Hepatic stellate cell (primary cell): ENCODE measurements at regions not wholly inside any gene's neighbourhood (a gene's known extent, or its start where the extent isn't known, plus 50 kb on each side); places are given as distances from the start of the nearest gene placed in this dataset.
A peak's percentile ranks its signal among the peaks of the same experiment; 100 is the strongest.
"Not testable (repeated sequence)": the region's sequence is repeated elsewhere in the genome, so short reads cannot be mapped to it uniquely, and the experiment has no call there.

Experiments used
- DNase-seq: peaks from one replicate; pipeline ENCODE4 v3.0.0; 2011; ENCODE audit warnings: low spot score

DNA sequence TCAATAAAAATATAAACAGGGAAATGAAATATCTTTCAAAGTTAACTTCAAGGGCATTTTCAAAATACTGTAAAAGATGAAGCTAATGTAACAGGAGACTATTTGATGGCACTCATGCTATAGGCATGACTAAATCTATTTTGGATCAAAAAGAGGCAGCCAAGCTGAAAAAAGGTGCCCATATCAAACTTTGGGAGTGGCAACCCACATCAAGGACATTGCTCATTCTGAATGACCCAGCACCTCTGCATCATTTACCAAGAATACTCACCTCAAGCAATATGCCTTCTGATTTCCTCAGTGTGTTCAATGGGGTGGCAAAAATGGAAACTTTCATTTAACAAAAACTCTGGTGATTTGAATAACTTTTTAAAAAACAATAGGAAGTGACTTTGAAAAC is 853.3 kb downstream of the TLE1 start:
- DNase-seq: no peak

DNA sequence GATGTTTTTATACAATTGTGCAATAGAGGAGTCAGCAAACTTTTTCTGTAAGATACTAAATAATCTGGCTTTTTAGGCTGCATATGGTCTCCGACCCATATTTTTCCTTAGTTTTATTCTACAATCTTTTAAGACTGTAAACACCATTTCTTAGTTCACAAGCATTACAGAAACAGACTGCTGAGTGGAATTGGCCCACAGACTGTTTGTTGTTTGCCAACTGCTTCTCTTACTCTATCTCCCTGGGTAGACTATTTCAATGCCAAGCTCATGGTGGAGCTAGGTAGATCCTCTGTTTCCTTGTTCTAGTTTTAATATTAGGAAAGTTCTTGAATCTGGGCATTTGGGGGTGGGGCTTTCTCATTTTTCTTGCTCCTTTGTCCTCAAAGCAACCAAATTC is 857.6 kb downstream of the TLE1 start:
- DNase-seq: no peak

DNA sequence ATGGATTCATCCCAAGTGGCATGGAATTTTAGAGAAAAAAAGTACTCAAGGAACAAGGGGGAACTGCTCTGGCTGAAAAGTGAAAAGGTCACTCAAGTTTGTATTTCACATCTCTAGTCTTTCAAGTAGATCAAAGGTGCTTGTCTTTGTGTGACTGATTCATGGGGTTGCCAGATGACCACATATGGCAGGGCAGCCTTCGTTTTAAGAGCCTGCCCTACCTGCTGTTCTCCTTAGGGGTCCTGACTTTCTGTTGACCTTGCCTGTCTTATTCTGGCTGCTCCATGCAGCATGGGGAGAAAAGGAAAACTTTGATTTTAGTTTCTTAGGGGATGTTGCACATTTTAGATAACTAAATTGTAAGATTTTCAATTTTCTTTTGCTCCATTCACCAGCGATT is 877.7 kb downstream of the TLE1 start:
- DNase-seq: no peak

GRCh38 chr9:80811003-80811402 is 878.3 kb downstream of the TLE1 start:
- DNase-seq: peak; percentile 9

- DNase-seq: no peak
Measured at GRCh38 chr9:80806671-80807070, 882.7 kb downstream of the TLE1 start.

DNA sequence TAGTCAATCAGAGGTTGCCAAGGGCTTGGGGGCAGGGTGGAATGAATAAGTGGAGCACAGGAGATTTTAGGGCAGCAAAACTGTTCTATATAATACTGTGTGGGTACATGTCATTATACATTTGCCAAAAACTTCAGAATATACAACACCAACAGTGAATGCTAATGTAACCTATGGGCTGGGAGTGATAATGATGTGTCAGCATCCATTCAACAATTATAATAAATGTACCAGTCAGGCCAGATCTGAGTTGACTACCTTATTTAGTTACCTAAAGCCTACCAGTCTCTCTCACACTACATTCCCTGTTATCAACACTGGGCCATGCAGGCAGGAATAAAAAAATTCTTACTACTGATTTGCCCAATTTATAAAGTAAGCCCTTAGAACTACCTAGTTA is 884.5 kb downstream of the TLE1 start:
- DNase-seq: no peak

- DNase-seq: no peak
Measured at GRCh38 chr9:80797831-80798688, 891.3 kb downstream of the TLE1 start.

DNA sequence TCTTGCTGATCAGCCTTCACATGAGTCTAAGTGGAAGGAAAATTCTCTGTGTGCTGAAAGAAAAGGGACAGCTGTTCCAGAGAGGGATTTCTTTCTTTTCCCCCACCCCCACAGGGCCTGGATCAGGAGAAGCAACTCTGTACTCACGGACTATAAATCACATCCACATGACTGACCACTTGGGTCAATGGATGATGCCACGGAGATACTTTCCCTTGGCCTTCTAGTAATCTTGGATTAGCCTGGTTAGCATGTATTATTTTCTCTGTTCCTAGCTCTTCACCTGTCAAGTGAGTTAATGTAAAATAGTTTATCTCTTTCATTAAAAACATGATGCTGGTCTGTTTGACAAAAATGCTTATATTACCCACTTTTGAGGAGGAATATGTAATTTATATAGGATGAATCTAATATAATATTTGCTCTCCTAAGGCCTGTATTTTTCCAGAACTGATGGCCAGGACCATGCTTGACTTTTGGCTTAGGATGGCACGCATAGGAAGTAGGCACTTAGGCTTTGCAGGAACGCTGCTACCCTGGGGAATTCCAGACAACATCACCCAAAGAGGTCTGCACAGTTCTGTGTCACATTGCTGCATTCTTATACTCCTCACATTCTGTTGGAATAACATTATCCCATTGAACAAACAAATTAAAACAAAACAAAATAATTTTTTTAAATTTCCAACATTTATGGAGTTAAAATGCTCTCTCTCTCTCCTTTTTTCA is 892.1 kb downstream of the TLE1 start:
- DNase-seq: no peak

GRCh38 chr9:80796632-80797031 is 892.7 kb downstream of the TLE1 start:
- no peak for DNase-seq

DNA sequence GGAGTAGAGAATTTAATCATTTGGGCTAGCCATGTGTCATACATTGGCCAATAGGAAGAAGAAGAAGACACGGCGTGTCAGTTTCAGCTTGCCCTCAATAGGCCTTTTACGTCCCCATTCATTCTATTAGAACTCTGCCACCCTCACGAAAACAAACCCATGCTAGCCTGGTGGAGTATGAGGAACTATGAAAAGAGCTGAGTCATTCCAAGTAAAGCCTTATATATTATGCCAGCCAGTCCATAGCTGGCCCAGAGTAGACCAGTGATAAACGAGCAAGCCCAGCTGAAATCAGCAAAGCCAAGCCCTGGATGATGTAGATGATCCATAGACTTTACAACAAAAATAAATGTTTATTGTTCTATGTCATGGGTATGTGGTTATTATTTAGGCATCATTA is 895.1 kb downstream of the TLE1 start:
- no peak for DNase-seq

GRCh38 chr9:80793706-80794105 is 895.6 kb downstream of the TLE1 start:
- no peak for DNase-seq

DNA sequence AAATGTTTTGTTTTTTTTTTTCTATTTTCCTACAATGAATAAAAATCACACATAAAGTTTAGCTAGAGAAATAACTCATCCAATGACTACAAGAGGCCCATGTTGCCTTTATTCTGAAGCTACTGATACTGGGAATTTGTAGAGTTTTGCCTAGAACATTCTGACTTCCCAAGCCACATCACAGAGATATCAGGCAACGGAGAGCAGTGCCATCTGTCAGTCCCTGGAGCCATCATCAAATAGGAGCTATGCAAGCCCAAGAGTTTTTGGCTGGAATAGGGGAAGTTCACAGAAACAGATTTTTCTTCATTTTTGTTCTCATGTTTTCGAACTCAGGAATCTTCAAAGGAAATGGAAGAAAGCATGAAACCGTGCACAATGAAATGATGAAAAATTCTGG is 896.6 kb downstream of the TLE1 start:
- DNase-seq: no peak

- no peak for DNase-seq
Measured at GRCh38 chr9:80791836-80792235, 897.5 kb downstream of the TLE1 start.

DNA sequence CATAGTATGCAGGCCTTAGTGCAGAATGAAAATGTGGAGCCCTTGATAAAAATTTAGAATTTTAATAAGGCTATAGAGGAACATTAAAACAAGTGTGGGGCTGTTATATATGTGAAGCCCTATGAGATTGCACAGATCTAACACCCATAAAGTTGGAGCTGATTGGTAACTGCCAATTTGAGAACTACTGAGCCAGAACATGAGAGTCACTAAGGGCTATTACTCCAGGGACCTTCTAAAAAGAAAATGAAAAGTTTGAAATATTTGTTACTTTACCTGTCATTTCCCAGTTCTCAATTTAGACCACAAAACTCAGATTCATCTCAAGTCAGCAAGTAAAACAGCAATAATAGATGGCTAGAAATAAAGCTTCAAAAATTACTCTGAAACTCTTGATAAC is 898.6 kb downstream of the TLE1 start:
- DNase-seq: no peak

GRCh38 chr9:80789831-80790230 is 899.5 kb downstream of the TLE1 start:
- DNase-seq: no peak

DNA sequence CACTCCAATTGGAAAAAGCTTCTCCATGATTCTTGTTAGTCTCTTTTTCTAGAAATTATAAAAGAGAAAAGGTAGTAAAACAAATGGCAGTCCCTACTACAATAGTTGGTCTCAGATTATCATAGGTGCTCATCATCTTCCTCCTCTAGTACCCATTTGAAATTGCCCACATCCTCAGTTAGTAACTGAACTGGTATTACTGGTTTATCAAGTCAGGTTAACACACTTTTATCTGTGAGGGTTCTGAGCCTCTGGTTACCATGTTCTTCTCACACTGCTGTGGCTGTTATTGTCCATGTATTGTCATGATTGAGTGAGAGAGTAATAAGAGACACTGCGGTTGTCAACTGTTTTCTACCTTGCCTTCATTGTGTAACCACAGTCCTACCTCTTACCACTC is 901.7 kb downstream of the TLE1 start:
- no peak for DNase-seq

GRCh38 chr9:80784647-80785046 is 904.7 kb downstream of the TLE1 start:
- no peak for DNase-seq

GRCh38 chr9:80775971-80776370 is 913.4 kb downstream of the TLE1 start:
- no peak for DNase-seq

- DNase-seq: peak; percentile 1
Measured at GRCh38 chr9:80775530-80775929, 913.8 kb downstream of the TLE1 start.

DNA sequence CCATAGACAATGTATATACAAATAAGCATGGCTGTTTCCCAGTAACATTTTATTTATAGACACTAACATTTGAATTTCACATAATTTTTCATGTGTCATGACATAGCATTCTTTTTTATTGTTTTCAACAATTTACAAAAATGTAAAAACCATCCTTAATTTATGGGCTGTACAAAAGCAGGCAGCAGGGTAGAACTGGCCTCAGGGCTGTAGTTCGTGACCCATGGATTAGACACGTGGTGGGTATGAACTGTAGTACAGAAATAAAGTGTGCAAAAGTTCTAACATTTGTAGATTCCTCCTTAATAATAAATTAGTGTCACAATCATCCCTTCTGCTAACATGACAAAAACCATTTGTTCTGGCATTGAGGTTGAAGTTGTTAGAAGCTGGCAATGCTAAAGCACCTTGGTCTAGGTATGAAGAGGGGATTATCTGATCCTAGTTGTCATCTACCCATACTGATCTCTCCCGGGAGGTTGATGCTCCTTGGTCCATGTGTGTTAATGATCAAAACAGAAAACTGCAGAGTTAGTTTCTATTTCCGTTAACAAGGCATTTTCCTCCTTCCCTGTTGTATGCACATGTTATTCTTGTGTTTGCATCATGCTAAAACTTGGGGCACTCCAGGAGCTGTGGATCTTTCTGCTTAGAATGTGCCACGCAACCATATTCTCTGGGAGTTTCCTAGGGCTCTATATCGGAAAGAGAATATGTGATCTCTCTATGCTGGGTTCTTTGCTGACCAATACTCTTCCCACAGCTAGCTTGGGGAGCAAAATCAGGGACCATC is 917.6 kb downstream of the TLE1 start:
- no peak for DNase-seq

DNA sequence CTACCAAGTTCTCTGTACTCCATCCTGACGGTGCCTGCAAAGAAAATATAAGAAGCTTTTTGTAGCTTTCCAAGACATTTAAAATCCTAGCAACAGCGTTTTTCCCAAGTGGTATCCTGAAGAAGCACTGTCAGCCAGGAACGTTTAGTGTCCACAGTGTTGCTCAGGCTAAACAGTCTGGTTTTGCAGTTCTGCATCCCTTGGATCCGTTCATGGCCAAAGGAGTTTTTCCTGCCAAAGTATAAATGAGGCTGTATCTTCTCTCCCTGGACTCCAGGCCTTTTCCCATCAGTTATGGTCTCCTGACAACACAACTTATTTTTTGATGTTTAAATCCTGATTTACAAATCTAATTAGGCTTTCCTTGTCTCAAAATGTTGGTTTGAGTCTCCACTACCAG is 925.8 kb downstream of the TLE1 start:
- no peak for DNase-seq

DNA sequence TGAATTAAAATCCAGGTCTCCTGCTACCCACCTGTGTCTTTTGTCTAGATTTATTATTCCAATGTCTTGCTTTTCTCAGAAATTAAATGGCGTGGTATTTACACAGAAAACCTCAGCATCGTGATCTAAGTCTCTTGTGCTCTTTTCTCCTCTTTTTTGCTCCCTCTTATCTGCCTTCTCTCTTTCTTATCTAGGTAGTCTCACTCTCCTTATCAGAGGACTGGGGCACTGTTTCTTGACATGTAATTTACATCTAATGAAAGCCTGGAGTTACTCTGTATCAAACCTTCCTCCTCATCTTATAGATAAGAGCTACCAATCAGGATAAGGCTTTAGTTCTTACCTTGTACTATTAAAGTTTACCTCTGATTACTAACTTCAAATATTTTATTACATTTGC is 933.8 kb downstream of the TLE1 start:
- DNase-seq: no peak

DNA sequence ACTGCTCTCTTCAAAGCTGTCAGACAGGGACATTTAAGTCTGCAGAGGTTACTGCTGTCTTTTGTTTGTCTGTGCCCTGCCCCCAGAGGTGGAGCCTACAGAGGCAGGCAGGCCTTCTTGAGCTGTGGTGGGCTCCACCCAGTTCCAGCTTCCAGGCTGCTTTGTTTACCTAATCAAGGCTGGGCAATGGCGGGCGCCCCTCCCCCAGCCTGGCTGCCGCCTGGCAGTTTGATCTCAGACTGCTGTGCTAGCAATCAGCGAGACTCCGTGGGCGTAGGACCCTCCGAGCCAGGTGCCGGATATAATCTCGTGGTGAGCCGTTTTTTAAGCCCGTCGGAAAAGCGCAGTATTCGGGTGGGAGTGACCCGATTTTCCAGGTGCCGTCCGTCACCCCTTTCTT is 942.3 kb downstream of the TLE1 start:
- DNase-seq: not testable (repeated sequence)
